GM19023 (cell line): ENCODE measurements at regions not wholly inside any gene's neighbourhood (a gene's known extent, or its start where the extent isn't known, plus 50 kb on each side); places are given as distances from the start of the nearest gene placed in this dataset.
"Not testable (repeated sequence)": the region's sequence is repeated elsewhere in the genome, so short reads cannot be mapped to it uniquely, and the experiment has no call there.

Experiments used
- ATAC-seq: cut with Tn5 transposase; IDR thresholded peaks from one replicate; pipeline ENCODE4 v1.9.1; 2021; ENCODE audit warnings: mild to moderate bottlenecking, moderate library complexity; ENCODE audit not compliant: unreplicated experiment

DNA sequence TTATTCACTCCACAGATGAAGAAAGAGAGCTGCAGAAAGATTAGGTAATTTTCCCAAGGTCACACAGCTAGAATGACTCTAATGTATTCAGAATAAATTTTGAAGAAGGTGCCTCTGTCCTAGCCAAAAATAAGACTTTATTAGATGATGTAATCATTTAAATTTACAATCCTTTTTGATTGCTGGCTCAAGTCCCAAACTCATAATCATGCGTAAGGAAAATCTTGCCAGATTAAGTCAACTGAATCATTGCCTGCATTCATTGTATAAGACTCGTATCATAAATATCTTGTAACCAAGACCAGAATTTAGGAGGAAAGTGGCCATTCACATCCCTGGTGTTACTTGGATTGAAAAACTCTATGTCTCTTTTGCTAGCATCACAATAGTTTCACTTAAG, 53.1 kb upstream of the STK39 start:
- ATAC-seq, result no peak

DNA sequence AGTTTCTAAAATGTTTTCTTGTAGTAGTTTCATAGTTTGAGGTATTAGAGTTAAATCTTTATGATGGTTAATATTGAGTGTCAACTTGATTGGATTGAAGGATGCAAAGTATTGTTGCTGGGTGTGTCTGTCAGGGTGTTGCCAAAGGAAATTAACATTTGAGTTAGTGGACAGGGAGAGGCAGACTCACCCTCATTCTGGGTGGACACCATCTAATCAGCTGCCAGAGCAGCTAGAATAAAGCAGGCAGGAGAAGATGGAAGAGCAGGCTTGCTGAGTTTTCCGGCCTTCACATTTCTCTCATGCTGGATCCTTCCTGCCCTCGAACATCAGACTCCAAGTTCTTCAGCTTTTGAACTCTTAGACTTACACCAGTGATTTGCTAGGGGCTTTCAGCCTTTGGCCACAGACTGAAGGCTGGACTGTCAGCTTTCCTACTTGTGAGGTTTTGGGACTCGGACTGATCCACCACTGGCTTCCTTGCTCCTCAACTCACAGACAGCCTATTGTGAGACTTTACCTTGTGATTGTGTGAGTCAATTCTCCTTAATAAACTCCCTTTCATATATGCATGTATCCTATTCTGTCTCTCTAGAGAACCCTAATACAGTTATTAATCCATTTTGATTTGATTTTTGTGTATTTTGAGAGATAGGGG, 56.8 kb upstream of the STK39 start:
- ATAC-seq, result no peak

DNA sequence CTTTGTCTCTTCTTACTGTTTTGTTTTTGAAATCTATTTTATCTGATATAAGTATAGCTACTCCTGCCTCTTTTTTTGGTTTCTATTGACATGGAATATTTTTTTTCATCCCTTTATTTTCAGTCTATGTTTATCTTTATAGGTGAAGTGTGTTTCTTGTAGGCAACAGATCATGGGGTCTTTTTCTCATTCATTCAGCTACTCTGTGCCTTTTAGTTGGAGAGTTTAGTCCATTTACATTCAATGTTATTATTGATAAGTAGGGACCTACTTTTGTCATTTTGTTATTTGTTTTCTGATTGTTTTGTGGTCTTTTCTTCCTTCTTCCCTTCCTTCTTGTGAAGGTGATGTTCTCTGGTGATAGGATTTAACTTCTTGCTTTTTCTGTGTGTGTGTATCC, 60.0 kb upstream of the STK39 start:
- ATAC-seq, result no peak

DNA sequence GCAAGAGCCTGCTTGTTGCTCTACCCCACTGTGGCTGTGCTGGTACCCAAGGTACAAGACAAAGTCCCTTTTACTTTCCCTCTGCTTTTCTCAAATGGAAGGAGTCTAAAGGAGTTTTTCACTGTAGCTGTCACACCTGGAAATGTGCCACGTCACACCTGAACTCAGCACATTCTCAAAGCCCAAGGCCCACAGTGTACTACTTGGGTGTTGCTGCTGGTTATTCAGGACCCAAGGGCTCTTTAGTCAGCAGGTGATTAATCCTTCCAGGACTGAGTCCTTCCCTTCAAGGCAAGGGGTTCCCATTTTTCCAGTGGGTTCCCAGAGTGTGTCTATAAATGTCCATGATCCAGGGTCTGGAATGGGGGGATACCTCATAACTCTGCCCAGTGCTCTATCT, 63.2 kb upstream of the STK39 start:
- ATAC-seq, result no peak

DNA sequence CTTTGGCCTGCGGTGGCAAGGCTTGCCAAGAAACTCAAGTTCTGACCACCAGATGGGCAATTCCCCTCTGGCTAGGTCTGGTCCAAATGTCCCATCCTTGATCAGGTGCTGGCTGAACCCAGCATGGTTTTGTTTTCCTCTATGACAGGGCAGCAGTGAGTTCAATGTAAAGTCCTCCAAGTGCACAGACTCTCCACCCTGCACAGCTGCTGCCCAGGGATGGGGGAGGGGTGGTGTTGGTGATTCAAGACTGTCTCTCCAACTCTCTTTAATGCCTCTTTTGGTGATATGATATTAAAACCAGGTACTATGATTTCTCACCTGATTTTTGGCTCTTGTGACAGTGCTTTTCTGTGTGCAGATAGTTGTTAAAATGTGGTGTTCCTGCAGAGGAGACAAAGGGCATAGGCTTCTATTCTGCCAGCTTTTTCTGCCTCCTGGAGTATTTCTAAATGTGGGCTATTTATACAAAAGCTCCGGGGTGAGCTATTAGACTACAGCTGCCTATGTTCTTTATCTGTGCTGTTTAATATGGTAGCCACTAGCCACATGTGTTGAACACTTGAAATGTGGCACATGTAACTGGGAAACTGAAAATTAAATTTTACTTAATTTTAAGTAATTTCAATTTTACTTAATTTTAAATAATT, 64.0 kb upstream of the STK39 start:
- no peak for ATAC-seq

DNA sequence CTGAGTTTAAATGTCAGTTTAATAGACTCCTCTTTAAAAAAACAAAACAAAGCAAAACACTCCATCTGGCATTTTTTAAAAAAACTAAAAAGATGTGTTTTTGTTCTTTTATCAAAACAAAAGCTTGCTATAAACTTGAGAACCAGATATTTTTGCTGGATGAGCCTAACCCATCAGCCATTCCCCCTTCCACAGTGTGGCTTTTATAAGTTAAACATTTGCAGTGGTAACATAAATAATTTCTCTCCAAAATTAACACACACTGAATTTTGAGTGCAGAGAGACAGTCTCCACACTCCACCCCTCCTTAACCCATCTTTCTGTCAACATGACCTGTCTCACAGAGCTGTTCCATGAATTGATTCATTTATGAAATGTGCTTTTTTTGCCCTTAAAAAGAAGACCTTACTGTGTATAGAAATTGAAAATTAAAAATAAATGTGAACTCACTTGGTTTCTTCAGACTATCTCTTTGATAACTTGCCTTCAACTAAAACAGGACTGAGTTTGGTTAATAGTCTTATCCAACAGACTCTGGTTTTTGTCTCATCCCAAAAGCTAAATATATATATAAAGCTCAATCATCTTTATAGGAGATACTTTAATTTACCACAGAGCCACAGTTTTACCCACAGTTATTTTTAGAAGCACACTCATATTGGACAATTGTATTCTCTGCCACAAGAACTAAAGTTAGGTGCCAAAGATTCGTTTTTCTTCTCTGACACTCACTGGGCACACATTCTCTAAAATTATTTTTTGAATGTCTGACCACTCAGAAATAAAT, 64.8 kb upstream of the STK39 start:
- no peak for ATAC-seq

DNA sequence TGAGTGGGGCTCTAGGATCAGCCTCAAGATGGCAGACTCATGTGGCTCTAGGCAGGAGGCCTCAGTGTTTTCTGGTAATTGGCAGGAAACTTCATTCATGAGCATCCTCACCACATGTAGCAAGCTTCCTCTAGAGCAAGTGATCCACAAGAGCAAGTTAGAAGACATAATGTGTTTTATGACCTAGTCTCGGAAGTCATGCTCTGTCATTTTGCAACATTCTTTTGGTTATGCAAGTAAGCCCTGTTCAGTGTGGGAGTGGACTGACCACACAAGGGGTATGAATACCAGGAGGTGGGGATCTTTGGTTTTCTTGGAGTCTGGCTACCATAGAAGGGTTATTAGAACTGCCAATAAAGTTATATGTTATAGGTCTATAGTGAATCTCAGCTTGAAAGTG, 66.8 kb upstream of the STK39 start:
- no peak for ATAC-seq

DNA sequence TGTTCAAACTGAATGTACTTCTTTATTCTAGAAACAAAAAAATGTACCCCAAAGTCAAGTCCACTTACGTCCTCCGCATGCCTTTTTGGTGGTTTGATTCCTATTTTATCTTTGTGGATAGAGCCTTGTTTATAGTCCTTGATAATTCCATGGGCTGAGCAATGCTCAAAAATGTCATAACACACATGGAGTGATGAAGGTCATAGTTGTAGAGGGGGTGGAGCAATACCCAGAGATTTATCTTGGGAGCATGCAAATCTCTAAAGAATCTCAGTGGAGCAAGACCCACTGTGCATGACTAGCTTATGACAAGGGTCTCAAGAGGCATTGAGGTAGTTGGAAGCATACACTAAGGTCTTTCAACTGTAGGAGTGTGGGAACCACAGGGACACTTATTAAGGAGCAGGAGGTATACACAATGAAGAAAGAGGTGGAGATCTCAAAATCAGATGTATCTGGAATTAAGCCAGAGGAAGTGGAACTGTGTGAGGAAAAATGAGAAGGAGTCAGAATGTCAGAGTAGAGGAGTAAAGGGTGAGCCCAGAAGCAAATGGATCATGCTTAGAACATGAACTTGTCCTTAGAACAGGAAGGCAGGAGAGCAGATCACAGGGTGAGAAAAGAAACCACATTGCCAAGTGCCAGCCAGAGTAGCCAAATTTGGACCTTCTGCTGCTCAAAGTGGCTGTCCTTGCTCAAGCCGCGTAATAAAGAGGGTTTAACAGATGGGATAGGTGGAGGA, 68.1 kb upstream of the STK39 start:
- no peak for ATAC-seq

DNA sequence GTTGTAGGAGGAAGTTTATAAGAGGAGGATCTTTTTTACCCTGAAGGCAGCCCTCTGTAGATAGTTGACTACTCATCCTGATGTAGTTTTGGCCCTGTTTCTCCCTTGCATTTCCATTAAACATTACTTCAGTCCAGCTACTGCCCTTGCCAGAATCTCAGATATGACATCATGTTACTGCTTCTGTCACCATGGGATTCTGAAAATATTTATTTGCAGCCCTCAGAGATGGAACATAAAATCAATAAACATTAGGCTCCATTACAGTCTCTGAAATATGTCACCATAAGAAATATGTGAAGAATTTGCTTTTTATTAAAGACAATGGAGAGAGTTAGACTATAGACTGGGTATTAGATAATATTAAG, 68.7 kb upstream of the STK39 start:
- ATAC-seq, result no peak

DNA sequence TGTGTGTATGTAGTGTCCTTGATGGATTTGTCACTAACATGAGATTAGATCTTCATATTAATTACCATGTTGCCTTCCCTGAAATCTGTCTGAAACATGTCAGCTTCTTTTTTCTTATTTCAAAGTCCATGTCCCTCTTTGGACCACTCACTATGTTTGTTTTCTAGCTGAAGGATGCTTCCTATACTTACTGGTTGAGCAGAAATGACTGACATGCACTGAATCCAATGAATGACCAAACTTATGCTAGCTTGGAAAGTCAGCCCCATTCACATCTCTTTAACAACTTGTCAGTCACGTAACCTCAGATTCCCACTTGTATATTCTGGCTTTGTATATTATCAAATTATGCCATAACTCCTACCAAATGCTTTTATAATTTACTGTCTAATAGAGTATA, 69.9 kb upstream of the STK39 start:
- ATAC-seq, result no peak

DNA sequence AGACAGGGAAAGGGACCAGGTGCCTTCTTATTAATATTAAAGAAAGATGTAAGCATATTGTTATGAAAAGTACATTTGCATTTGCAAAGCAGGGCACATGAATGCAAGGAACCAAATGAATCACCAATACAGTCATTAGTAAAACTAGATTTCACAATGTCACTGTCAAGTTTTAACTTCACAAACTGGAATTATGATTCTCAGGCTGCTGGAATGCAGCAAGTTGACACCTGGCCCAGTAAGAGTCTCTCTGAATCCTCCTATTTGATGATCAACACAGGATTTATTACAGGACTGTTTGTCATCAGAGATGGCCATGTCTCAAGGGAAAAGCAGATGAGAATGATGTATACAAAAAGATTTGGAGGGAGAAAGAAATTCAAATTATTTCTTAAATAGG, 72.9 kb upstream of the STK39 start:
- no peak for ATAC-seq

DNA sequence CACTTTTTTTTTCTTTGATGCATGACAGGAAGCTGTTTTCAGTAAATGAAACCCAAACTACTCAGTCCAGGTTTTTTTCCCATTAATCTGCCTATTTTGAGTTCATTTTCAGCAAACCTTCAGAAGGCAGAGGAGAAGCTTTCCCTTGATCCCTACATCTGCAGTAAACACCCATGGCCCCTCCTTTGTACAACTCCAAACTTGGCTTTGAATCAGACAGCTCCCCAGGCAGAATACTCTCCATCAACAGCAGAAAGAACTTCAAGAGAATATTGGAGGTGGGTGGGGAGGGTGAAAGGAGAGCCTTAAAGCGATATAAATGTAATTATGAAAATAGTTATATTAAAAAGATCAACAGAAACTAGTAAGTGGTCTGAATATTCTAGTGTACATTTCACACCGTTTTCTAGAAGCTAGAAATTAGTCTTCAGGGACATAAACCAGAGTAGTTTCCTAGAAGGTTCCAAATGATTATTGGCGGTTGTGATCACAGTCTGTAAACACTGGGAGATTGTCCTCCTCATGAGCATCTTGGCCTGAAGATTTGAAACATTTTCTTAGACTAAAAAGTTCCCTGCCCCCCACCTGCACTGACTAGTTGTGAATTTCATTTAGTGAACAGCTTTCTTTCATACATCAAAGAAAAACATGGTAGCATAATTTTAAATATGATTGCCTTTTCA, 75.1 kb upstream of the STK39 start:
- no peak for ATAC-seq

DNA sequence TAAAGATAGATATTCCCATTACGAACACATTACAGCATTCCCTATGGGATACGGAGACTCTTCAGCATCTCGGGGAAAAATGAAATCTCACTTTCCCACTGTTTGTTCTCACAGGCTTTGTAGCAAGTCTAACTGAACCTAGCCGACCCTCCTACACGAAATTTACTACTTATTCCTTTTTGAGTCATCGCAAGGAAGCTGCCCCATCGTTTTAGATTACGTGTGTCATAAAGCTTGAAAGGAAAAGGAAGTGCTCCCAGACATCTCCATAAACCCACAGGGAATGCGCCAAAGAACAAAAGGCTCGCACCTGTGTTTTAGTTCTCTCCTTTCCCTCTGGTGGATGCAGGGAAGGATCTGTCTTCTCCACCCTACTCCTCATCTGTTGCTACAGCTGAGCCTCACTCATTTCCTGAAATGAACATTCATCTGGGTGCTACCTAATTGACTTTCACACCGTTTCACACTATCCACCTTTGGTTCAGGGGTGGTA, 76.2 kb upstream of the STK39 start:
- ATAC-seq, result no peak

DNA sequence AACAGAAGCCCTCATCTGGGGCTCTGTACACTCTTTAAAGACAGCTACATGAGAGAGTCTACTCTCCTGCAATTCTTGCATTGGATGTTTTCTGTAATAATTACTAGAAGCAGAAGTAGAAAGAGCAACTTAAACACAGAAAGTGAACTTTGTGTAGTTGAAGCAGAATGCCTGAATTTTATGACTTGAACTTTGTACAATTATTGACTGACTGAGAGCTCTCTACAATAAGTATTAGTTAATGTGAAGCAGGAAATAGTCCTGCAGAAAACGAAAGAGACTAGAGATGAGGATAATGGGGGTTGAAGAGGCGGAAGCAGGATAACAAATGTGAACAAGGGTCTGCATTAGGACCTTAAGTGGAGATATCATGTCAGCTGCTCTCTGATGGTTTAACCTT, 79.2 kb upstream of the STK39 start:
- no peak for ATAC-seq

DNA sequence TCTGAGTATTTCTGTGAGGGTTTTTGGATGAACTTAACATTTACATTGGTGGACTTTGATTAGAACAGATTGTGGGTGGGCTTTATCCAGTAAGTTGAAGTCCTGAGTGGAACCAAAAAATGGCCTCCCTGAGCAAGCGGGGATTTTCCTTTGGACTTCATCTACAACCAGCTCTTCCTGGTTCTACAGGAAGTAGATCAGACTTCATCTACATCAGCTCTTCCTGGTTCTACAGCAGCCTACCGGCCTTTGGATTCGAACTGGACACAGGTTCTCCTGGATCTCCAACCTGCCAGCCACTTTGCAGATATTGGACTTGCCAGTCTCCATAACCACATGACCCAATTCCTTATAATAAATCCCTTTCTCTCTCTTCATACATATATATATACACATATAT, 79.9 kb upstream of the STK39 start:
- ATAC-seq, result no peak

DNA sequence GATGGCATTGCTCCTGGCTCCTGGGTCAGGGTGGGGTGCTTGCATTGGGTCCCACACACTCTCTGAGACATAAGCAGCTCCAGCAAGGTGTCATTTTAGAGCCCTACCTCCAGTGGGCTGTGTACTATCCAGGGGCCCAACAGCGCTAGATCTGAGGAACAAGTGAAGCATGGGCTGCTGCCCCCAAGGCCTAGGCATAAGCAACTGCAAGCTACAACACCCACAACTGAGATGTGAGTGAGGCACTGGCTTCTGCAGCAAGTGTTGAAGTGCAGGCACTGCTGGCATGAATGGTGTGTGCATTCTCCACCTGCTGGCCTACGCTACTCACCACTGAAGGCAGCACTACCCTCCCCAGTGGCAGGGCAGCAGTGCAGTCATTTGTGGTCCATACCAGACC, 81.0 kb upstream of the STK39 start:
- ATAC-seq, result no peak

DNA sequence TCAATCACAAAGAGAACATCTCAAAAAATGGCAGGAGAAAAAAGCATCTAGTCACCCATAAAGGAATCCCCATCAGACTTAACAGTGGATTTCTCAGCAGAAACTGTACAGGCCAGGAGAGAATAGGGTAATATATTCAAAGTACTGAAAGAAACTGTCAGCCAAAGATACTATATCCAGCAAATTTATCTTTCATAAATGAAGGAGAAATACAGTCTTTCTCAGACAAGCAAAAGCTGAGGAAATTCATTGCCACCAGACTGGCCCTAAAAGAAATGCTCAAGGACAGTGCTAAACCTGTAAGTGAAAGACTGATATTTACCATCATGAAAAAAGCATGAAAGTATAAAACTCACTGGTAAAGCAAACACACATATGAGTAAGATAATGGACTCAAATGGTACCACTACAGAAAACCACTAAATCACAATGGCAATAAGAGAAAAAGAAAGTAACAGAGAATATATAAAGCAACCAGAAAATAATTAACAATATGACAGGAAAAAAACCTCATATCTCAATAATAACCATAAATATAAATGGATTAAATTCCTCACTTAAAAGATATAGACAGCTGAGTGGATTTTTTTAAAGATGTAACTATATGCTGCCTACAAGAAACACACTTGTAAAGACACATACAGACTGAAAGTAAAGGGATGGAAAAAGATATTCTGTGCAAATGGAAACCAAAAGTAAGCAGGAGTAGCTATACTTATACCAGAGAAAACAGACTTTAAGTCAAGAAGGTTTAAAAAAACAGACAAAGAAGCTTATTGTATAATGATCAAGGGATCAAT, 83.4 kb upstream of the STK39 start:
- no peak for ATAC-seq

DNA sequence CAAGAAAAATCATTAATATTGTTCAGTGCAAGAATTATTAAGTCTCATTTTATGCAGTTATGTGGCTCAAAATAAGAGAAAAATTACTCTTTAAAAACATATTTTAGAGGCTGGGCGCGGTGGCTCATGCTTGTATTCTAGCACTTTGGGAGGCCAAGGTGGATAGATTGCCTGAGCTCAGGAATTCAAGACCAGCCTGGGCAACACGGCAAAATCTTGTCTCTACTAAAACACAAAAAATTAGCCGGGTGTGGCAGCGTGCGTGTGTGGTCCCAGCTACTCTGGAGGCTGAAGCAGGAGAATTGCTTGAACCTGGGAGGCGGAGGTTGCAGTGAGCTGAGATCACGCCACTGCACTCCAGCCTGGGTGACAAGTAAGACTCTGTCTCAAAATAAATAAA, 87.9 kb upstream of the STK39 start:
- ATAC-seq, result not testable (repeated sequence)

DNA sequence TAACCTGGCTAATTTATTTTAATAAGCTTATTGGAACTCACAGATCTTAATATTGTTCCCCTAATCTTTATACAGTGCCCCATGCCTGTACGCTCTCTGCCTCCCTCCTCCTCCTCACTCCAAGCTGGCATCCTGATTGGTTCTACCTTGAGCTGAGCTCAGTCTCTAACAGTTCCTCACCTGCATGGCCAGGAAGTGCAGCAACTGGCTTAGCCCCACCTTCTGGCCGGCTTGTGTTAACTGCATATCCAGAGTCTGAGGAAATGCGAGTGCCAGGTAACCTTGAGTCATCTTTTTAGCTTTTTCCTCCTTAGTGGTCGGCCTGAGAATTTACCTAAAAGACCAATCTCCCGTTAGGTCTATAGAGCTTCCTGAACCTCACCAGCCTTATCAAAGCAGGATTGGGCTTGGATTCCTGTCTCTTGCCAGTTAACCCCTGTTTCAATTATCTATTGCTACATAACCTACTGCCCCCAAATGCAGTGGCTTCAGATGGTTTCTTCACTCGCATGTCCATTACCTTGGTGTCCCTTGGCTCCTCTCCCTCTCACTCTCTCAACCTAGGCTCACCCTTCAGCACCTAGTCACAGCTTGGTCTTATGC, 89.5 kb upstream of the STK39 start:
- ATAC-seq, result no peak

DNA sequence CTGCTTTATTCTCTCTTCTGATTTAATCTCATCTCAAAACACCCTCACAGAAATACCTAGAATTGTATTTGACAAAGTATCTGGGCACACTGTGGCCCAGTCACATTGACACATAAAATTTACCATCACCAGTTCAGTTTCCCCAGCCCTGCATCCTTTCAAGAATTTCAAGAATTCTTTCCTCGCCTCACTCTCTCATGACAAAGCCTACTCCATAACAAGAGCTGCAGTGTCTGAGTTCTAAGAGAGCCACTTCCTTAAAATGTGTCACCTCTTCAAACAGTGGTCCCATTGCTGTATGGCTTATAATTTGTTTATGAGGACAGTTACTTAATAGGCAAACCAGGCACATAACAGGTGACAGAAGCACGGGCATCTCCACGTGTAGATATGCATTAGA, 90.9 kb upstream of the STK39 start:
- ATAC-seq, result no peak
